Bone marrow (tissue), 2 donors: ENCODE measurements at regions not wholly inside any gene's neighbourhood (a gene's known extent, or its start where the extent isn't known, plus 50 kb on each side); places are given as distances from the start of the nearest gene placed in this dataset.
"Not testable (repeated sequence)": the region's sequence is repeated elsewhere in the genome, so short reads cannot be mapped to it uniquely, and the experiment has no call there.

Experiments used
- DNase-seq, 2 donors: peaks; one replicate each; lab custom pipeline; 2025; lab: John Stamatoyannopoulos, UW

DNA sequence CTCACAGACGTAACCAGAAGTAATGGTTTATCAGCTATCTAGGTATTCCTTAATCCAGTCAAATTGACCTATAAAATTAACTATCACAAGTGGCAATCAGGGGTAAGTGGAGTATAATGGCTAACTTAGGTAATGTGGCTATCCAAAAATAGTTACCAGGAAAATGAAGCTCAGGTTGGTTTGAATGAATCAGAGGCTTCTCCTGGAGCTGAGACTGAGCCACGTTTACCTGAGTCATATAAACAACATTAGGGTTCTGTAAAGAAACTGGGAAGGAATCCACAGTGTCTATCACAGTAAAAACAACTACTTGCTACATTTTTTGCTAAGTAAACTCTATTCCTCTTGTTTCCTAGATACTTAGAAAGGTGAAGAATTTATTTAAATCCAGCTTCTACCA is 236.0 kb upstream of the SPHKAP start:
- no peak for DNase-seq

- no peak for DNase-seq
Measured at GRCh38 chr2:228410061-228410460, 228.6 kb upstream of the SPHKAP start.

DNA sequence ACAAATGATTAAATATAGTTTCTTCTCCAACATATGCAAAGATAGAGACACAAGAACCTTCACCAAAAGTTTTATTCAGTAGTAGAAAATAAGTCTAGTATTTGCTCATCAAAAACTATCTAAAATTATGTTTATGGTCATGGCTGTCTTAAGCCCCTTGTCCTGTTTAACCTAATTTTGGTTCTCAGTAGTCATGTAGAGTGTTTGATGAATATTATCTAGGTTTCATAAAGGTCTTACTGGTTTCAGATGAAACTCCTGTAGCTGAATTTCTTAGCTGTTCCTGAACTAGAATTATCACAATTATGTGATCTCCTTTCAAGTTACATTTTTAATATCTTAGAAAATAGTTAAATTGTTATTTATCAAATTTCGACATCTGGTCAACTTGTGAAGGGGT is 228.0 kb upstream of the SPHKAP start:
- no peak for DNase-seq

- no peak for DNase-seq
Measured at GRCh38 chr2:228408529-228409227, 227.2 kb upstream of the SPHKAP start.

GRCh38 chr2:228407821-228408220 is 226.3 kb upstream of the SPHKAP start:
- no peak for DNase-seq

DNA sequence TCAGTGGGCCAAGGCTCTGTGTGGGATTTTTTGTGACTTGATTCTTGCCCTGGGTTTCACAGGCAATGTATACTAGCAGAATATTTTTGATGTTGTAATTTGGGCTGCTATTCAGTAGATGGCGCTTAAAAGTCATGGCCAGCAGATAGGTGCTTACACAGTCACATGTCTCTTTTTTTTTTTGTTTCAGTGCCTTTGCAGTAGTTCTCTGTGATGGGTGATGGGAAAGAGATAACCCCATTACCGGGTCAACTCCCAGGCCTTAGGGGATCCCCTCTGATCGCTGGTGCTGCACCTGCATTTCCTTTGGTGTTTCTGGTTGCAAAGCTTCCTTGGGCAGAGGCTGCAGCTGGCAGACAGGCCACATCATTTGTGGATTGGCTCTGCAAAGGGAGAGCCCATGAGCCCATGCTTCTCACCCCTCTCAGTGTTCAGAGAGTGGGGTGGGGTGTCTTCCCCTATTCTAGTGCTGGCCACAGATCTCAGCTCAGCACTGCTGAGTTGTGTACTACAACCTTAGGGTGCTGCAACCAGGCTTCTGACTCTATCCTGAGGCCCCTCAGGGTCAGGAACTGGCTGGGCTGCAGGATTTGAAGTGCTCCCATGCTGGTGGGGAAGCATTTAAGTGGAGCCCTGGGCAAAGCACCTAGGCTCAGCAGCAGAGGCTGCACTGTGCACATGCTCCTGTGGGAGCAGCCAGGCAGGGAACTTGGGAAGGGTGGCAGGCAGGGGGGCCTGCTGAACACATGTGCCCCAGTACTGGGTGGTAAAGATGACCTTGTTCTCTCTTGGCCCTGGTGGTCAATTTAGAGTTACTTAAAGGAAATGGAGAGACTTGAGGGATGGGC is 219.8 kb upstream of the SPHKAP start:
- DNase-seq = no peak

DNA sequence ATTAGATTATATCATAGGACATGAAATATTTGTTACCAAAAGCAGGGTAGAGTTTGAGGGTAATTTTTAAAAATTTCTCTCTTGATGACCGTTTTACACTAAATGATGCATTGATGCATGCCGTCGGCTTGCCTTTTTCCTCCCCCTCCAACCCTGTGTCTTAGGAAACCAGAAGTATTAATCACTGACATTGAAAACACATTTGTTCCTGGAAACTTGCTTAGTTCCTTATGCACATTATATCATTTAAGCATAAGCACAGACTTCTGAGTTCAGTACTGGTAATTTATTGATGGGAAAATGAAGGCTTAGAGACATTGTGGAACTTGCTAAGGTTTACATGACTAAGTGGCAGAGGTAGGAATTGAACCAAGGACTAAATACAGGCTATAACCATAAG is 206.3 kb upstream of the SPHKAP start:
- no peak for DNase-seq

- no peak for DNase-seq
Measured at GRCh38 chr2:228378696-228379425, 197.4 kb upstream of the SPHKAP start.

GRCh38 chr2:228378233-228378632 is 196.7 kb upstream of the SPHKAP start:
- no peak for DNase-seq

DNA sequence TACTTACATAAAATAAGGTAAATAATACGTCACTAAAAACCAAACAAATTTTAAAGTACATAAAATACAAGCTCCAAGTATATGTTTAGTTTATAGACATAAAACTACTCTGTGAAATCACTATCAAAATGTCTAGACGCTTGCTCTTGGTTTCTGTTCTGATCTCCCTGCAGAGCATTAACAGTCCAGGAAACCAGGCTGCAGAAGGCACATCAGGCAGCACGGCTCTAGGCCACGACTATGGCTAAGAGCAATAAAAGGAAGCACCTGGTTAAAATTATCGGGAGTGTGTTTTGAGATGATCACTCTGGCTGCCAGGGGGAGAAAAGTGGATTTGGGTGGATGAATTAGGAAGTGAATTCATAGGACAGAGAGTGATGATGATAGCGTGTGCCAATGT is 196.0 kb upstream of the SPHKAP start:
- DNase-seq = peak in 1 of 2 donors; percentile 40

DNA sequence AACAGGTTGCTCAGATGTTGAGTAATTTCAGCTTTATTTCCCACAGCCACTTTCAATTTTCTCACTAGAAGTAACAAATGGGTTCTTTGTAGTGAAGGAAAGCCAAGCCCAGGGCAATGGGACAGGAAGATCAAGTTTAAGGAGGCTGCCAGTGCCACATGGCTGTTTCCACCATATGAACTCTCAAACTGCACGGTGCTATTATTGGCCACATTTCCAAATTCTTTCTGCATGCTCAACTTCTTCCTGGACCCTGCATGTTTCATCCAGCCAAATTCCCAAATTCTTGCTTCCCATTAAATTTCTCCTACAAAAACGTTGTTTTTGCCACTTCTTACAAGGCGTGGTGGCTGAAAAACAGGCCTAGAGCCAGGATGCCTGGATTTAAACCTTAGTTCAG is 193.3 kb upstream of the SPHKAP start:
- no peak for DNase-seq

DNA sequence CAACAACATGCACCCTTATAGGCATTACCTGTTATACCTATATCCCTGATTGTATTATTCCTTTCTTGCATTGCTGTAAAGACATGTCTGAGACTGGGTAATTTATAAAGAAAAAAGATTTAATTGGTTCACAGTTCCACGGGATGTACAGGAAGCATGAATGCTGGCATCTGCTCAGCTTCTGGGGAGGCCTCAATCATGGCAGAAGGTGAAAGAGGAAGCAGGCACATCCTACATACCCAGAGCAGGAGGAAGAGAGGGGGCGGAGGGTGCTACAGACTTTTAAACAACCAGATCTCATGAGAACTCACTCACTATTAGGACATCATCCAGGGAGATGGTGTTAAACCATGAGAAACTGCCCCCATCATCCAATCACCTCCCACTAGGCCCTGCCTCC is 191.7 kb upstream of the SPHKAP start:
- DNase-seq = peak in 1 of 2 donors; percentile 23

DNA sequence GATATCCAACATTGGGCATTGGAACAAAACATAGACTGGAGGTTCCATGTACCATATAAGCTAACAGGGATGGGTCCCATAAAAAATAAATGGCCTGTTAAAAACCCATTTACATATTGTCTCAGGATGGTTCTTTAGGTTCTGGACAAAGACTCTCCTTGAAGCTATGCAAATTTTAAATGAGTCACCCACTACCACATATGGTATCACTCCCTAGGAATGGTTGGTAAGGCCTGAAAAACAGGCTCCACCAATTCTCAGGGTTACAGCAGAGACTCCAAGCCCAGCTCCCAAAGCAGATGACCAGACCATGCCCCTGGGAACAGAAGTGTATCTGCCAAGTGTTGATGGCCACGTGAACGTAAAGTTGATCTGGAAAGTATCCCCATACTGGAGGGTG is 190.7 kb upstream of the SPHKAP start:
- no peak for DNase-seq

GRCh38 chr2:228369400-228370031 is 188.0 kb upstream of the SPHKAP start:
- no peak for DNase-seq

- no peak for DNase-seq
Measured at GRCh38 chr2:228367356-228367755, 185.9 kb upstream of the SPHKAP start.

DNA sequence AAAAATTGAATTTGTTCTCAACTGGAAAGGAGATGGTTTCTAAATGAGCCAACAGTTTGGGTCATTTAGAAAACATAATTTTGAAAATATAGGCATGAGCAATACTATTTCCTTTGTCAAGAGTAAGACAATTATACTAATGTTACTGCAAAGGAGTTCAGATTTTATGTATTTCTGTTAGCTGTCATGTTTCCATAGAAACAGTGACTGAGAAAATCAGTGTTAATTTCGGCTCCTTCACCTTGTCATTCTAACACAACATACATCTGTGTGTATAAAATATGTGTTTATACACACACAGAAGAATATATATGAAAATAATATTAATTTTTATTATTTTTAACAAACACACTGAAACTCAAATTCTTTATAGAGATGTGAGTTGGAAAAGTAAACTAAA is 178.0 kb upstream of the SPHKAP start:
- DNase-seq = no peak

DNA sequence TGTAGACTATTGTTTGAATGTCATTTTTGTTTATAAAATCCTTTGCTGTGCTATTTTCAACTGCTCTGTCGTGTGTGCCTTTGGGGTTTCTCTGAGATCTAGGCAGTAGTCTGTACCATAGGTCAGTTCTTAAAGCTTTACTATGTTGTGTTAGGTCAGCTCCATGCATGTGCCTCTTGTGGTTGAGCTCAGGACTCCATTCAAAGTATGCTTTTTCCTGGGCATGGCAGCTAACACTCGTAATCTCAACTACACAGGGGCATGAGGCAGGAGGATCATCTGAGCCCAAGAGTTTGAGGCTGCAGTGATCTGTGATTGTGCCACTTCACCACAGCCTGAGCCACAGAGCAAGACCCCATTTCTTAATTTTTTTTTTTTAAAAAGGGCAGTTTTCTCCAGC is 174.4 kb upstream of the SPHKAP start:
- DNase-seq = no peak

DNA sequence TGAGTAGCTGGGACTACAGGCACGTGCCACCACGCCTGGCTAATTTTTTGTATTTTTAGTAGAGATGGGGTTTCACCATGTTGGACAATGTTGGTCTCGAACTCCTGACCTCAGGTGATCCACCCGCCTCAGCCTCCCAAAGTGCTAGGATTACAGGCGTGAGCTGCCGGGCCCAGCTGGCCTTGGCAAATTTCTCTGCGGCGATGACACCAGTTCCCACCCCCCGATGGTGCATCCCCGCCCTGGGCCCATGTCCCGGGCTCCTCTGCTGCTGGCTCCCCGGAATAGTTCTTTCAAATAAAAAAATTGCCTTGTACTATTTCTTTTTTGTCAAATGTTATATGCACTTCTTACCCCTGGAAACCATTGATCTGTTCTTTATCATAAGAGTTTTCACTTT is 171.5 kb upstream of the SPHKAP start:
- DNase-seq = not testable (repeated sequence)

GRCh38 chr2:228352048-228352447 is 170.6 kb upstream of the SPHKAP start:
- DNase-seq = no peak

- no peak for DNase-seq
Measured at GRCh38 chr2:228348516-228349064, 167.1 kb upstream of the SPHKAP start.

- no peak for DNase-seq
Measured at GRCh38 chr2:228344531-228344930, 163.0 kb upstream of the SPHKAP start.

- DNase-seq = no peak
Measured at GRCh38 chr2:228339525-228339924, 158.0 kb upstream of the SPHKAP start.
